ENCODE measurements at regions not wholly inside any gene's neighbourhood (a gene's known extent, or its start where the extent isn't known, plus 50 kb on each side); places are given as distances from the start of the nearest gene placed in this dataset.

DNA sequence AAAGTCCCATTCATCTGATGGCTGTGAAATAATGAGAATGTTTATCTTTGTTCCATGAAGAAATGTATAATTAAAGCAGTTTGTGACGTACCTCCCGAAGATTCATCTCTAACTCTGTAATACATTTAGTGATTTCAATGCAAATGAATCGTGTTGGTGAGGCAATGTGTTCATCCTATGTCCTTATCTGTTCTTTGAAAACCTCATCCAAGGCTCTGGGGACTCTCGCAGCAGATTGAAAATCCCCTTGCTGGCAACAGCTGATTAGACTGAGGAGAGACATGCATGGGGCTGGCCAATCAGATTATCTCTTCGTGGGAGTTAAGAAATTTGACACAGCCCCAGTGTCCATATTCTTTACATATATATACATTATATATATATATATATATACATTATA lies 1095.4 kb upstream of the EEF2KMT start:
- TF ChIP-seq POLR2A (IDR thresholded peaks at IDR 0.05; ENCODE audit: low read depth, low read length) = no peak
- no peak for TF ChIP-seq TAF1 (IDR thresholded peaks at IDR 0.05; ENCODE audit: borderline replicate concordance, low read depth, low read length)
- no peak for TF ChIP-seq POLR2AphosphoS5 (IDR thresholded peaks at IDR 0.05; ENCODE audit: low read depth, low read length)

All from GM12892 (cell line).